SK-N-MC (cell line): ENCODE measurements at regions not wholly inside any gene's neighbourhood (a gene's known extent, or its start where the extent isn't known, plus 50 kb on each side); places are given as distances from the start of the nearest gene placed in this dataset.

Experiments used
- DNase-seq: peaks from one replicate; pipeline ENCODE4 v3.0.0-alpha.2; 2011; ENCODE audit warnings: low read depth, low spot score
- H3K27ac ChIP-seq: fragments of 200-600 bp; sonication (generic); 2 replicates; pipeline ENCODE4 v1.5.1; 2016; ENCODE audit warnings: mixed run types
- H3K36me3 ChIP-seq: fragments of 200-600 bp; sonication (generic); 2 replicates; pipeline ENCODE4 v1.6.1; 2017; ENCODE audit warnings: antibody characterized with exemption, low read length, mixed read lengths; ENCODE audit not compliant: insufficient read depth
- H3K4me3 ChIP-seq: fragments of 200-600 bp; sonication (generic); 2 replicates; pipeline ENCODE4 v1.5.1; 2016
- H3K9ac ChIP-seq: fragments of 200-600 bp; sonication (generic); 2 replicates; pipeline ENCODE4 v1.8.0; 2017; ENCODE audit warnings: mixed run types, mixed read lengths; ENCODE audit not compliant: insufficient read length
- H3K9me3 ChIP-seq: fragments of 200-600 bp; sonication (generic); 2 replicates; pipeline ENCODE4 v1.6.1; 2017; ENCODE audit warnings: low read depth, mild to moderate bottlenecking, antibody characterized with exemption, low read length, moderate library complexity, mixed read lengths
- EZH2 ChIP-seq: fragments of 200-600 bp; sonication (generic); IDR thresholded peaks from one replicate; pipeline ENCODE4 v1.6.1; 2017; ENCODE audit warnings: antibody characterized with exemption
- FOXP2 ChIP-seq: optimal IDR thresholded peaks from 2 replicates; pipeline ENCODE3; 2011; ENCODE audit warnings: mild to moderate bottlenecking, moderate library complexity; ENCODE audit not compliant: insufficient read depth; ENCODE audit errors: extremely low read length, control extremely low read depth
- POLR2AphosphoS5 ChIP-seq: IDR thresholded peaks from 2 replicates; pipeline ENCODE4 v1.6.1; 2012; ENCODE audit warnings: mild to moderate bottlenecking, low read depth, low read length, borderline replicate concordance

- DNase-seq: no peak
Observed at GRCh38 chr14:66231820-66232219, 254.4 kb upstream of the CCDC196 start.

GRCh38 chr14:66233591-66233990 lies 252.6 kb upstream of the CCDC196 start:
- H3K36me3 ChIP-seq: no peaks in the 10 kb centered on the region
- no peak overlapping the region for H3K4me3 ChIP-seq
- H3K27ac ChIP-seq: no peak overlapping the region
- no peak for DNase-seq
- H3K9ac ChIP-seq: no peak overlapping the region
- TF ChIP-seq POLR2AphosphoS5 (no peak), FOXP2 (no peak), EZH2 (no peak)
- H3K9me3 ChIP-seq: no peaks in the 10 kb centered on the region

More at GRCh38 chr14:66231820-66232219, 254.4 kb upstream of the CCDC196 start:
- H3K4me3 ChIP-seq: peak overlapping the region; percentile 47
- H3K9ac ChIP-seq: no peak overlapping the region
- no peaks in the 10 kb centered on the region for H3K9me3 ChIP-seq
- H3K36me3 ChIP-seq: no peaks in the 10 kb centered on the region
- no peak for TF ChIP-seq POLR2AphosphoS5
- TF ChIP-seq EZH2: no peak
- TF ChIP-seq FOXP2: no peak
- H3K27ac ChIP-seq: 0 out of 2 replicates have a peak overlapping the region, but pooled peaks have one; percentile 18

GRCh38 chr14:66234411-66234810 lies 251.8 kb upstream of the CCDC196 start:
- H3K27ac ChIP-seq: no peak overlapping the region
- H3K9ac ChIP-seq: no peak overlapping the region
- H3K4me3 ChIP-seq: no peak overlapping the region
- DNase-seq: no peak
- no peaks in the 10 kb centered on the region for H3K36me3 ChIP-seq
- TF ChIP-seq POLR2AphosphoS5: no peak
- no peak for TF ChIP-seq EZH2
- TF ChIP-seq FOXP2: no peak
- H3K9me3 ChIP-seq: no peaks in the 10 kb centered on the region

GRCh38 chr14:66237741-66238140 lies 248.4 kb upstream of the CCDC196 start:
- Histone ChIP-seq H3K4me3 (no peak overlapping the region), H3K9ac (no peak overlapping the region), H3K36me3 (no peaks in the 10 kb centered on the region), H3K9me3 (no peaks in the 10 kb centered on the region), H3K27ac (no peak overlapping the region)
- no peak for DNase-seq
- TF ChIP-seq POLR2AphosphoS5 (no peak), EZH2 (no peak), FOXP2 (no peak)

GRCh38 chr14:66238969-66239368 lies 247.2 kb upstream of the CCDC196 start:
- H3K9me3 ChIP-seq: no peaks in the 10 kb centered on the region
- no peaks in the 10 kb centered on the region for H3K36me3 ChIP-seq
- H3K4me3 ChIP-seq: no peak overlapping the region
- no peak for DNase-seq
- H3K9ac ChIP-seq: no peak overlapping the region
- no peak overlapping the region for H3K27ac ChIP-seq
- TF ChIP-seq POLR2AphosphoS5 (no peak), FOXP2 (no peak), EZH2 (no peak)

- no peak overlapping the region for H3K4me3 ChIP-seq
- H3K9ac ChIP-seq: no peak overlapping the region
- H3K9me3 ChIP-seq: no peaks in the 10 kb centered on the region
- TF ChIP-seq POLR2AphosphoS5: no peak
- no peaks in the 10 kb centered on the region for H3K36me3 ChIP-seq
- no peak for DNase-seq
- H3K27ac ChIP-seq: no peak overlapping the region
Observed at GRCh38 chr14:66239589-66239988, 246.6 kb upstream of the CCDC196 start.

- TF ChIP-seq POLR2AphosphoS5 (no peak), EZH2 (no peak), FOXP2 (no peak)
- Histone ChIP-seq H3K27ac (no peak overlapping the region), H3K4me3 (no peak overlapping the region), H3K9me3 (no peaks in the 10 kb centered on the region), H3K9ac (no peak overlapping the region), H3K36me3 (no peaks in the 10 kb centered on the region)
- DNase-seq: no peak
Observed at GRCh38 chr14:66240105-66240504, 246.1 kb upstream of the CCDC196 start.

GRCh38 chr14:66242001-66242400 lies 244.2 kb upstream of the CCDC196 start:
- no peak overlapping the region for H3K9ac ChIP-seq
- no peak overlapping the region for H3K27ac ChIP-seq
- DNase-seq: no peak
- no peaks in the 10 kb centered on the region for H3K36me3 ChIP-seq
- H3K9me3 ChIP-seq: no peaks in the 10 kb centered on the region
- TF ChIP-seq EZH2 (no peak), POLR2AphosphoS5 (no peak), FOXP2 (no peak)
- no peak overlapping the region for H3K4me3 ChIP-seq

- Histone ChIP-seq H3K9ac (no peak overlapping the region), H3K36me3 (no peaks in the 10 kb centered on the region), H3K9me3 (no peaks in the 10 kb centered on the region), H3K27ac (no peak overlapping the region), H3K4me3 (no peak overlapping the region)
- DNase-seq: no peak
- TF ChIP-seq POLR2AphosphoS5 (no peak), EZH2 (no peak), FOXP2 (no peak)
Observed at GRCh38 chr14:66244834-66245233, 241.3 kb upstream of the CCDC196 start.
